Upper lobe of left lung (tissue), 4 donors: ENCODE measurements at regions not wholly inside any gene's neighbourhood (a gene's known extent, or its start where the extent isn't known, plus 50 kb on each side); places are given as distances from the start of the nearest gene placed in this dataset.

ENCODE experiments used
- POLR2A ChIP-seq, 4 donors: fragments of 450-650 bp; IDR thresholded peaks; one replicate each; pipeline ENCODE4 v1.5.1; 2016 to 2017; ENCODE audit warnings: antibody characterized with exemption in 4 of 4, mild to moderate bottlenecking in 2 of 4
- POLR2AphosphoS5 ChIP-seq, 2 donors: sonication (generic); formaldehyde crosslinking; IDR thresholded peaks; one replicate each; pipeline ENCODE4 v1.5.1; 2017; ENCODE audit warnings: antibody characterized with exemption in 2 of 2
- TF ChIP-seq, protein P1 (sequence below), 6 experiments: fragments of 450-650 bp in 4 of 6; fragments of 200-600 bp in 2 of 6; sonication (generic) in 2 of 6; IDR thresholded peaks; one replicate each; pipeline ENCODE4 v1.5.1; 2016 to 2019; ENCODE audit warnings: antibody characterized with exemption in 6 of 6

- TF ChIP-seq, protein P1, sequence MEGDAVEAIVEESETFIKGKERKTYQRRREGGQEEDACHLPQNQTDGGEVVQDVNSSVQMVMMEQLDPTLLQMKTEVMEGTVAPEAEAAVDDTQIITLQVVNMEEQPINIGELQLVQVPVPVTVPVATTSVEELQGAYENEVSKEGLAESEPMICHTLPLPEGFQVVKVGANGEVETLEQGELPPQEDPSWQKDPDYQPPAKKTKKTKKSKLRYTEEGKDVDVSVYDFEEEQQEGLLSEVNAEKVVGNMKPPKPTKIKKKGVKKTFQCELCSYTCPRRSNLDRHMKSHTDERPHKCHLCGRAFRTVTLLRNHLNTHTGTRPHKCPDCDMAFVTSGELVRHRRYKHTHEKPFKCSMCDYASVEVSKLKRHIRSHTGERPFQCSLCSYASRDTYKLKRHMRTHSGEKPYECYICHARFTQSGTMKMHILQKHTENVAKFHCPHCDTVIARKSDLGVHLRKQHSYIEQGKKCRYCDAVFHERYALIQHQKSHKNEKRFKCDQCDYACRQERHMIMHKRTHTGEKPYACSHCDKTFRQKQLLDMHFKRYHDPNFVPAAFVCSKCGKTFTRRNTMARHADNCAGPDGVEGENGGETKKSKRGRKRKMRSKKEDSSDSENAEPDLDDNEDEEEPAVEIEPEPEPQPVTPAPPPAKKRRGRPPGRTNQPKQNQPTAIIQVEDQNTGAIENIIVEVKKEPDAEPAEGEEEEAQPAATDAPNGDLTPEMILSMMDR (IDR thresholded peaks at IDR 0.05), result no peak
- TF ChIP-seq POLR2AphosphoS5 (IDR thresholded peaks at IDR 0.05), result no peak
- no peak for TF ChIP-seq POLR2A (IDR thresholded peaks at IDR 0.05)
Measured at GRCh38 chr6:148217921-148218320, 124.7 kb upstream of the SASH1 start.
